Adipocyte (in vitro differentiated cells): ENCODE measurements at regions not wholly inside any gene's neighbourhood (a gene's known extent, or its start where the extent isn't known, plus 50 kb on each side); places are given as distances from the start of the nearest gene placed in this dataset.

ENCODE experiments used
- DNase-seq: peaks from one replicate; pipeline ENCODE4 v3.0.0-alpha.2; 2015; ENCODE audit warnings: low read depth
- H3K27me3 ChIP-seq: replicated peaks from 2 replicates; pipeline ENCODE4 v1.7.0; 2013; ENCODE audit warnings: mild to moderate bottlenecking, low read length, moderate library complexity; ENCODE audit not compliant: control insufficient read depth, insufficient read depth
- H3K36me3 ChIP-seq: 2 replicates; pipeline ENCODE4 v1.7.0; 2013; ENCODE audit warnings: low read length, mild to moderate bottlenecking, moderate library complexity; ENCODE audit not compliant: control insufficient read depth, insufficient read depth, severe bottlenecking
- H3K4me1 ChIP-seq: 2 replicates; pipeline ENCODE4 v1.7.0; 2013; ENCODE audit warnings: mild to moderate bottlenecking, low read length, moderate library complexity; ENCODE audit not compliant: control insufficient read depth, insufficient read depth
- H3K4me3 ChIP-seq: 2 replicates; pipeline ENCODE4 v1.7.0; 2013; ENCODE audit warnings: mild to moderate bottlenecking, low read length, moderate library complexity
- H3K9ac ChIP-seq: 2 replicates; pipeline ENCODE4 v1.7.0; 2013; ENCODE audit warnings: mild to moderate bottlenecking, low read length, moderate library complexity
- H3K9me3 ChIP-seq: 2 replicates; pipeline ENCODE4 v1.7.0; 2013; ENCODE audit warnings: mild to moderate bottlenecking, low read length, moderate library complexity; ENCODE audit not compliant: control insufficient read depth

- peak overlapping the region; percentile 56 for H3K9ac ChIP-seq
- DNase-seq: no peak
- no peak overlapping the region for H3K4me3 ChIP-seq
- no peaks in the 10 kb centered on the region for H3K27me3 ChIP-seq
- no peaks in the 10 kb centered on the region for H3K9me3 ChIP-seq
- peaks cover 11% of the 10 kb centered on the region for H3K4me1 ChIP-seq
- no peaks in the 10 kb centered on the region for H3K36me3 ChIP-seq
These were observed 59.5 kb upstream of the ITGA1 start for GRCh38 chr5:52728224-52728623.

DNA sequence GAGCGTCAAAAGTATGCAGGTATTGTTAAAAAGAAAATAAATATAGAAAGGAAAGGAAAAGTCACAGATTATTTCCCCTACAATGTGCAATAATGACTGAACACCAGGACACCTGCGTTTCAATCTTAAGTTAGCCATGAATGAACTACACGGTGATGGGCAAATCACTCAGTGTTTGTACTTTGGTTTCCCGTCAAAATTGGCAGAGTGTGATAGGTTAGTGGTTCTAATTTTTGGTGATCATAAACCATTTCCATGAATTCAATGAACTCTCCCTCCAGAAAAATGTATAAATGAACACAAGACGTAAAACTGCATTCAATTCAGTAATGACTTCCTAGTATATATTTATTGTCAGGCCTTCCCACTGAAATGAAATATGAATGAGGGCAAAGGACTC lies 59.0 kb upstream of the ITGA1 start:
- no peak overlapping the region for H3K9ac ChIP-seq
- no peak for DNase-seq
- H3K4me3 ChIP-seq: no peak overlapping the region
- H3K36me3 ChIP-seq: no peaks in the 10 kb centered on the region
- no peaks in the 10 kb centered on the region for H3K27me3 ChIP-seq
- no peaks in the 10 kb centered on the region for H3K9me3 ChIP-seq
- peaks cover 11% of the 10 kb centered on the region for H3K4me1 ChIP-seq

DNA sequence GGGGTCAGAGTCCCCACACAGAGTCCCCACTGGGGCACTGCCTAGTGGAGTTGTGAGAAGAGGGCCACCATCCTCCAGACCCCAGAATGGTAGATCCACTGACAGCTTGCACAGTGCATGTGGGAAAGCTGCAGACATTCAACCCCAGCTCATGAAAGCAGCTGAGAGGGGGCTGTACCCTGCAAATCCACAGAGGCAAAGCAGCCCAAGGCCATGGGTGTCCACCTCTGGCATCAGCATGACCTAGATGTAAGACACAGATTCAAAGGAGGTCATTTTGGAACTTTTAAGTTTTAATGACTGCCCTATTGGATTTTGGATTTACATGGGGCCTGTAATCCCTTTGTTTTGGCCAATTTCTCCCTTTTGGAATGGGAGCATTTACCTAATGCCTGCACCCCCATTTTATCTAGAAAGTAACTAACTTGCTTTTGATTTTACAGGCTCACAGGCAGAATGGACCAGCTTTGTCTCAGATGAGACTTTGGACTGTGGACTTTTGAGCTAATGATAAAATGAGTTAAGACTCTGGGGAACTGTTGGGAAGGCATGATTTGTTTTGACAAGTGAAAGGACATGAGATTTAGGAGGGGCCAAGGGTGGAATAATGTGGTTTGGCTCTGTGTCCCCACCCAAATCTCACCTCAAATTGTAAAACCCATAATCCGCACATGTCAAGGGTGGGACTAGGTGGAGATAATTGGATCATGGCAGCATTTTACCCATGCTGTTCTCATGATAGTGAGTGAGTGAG lies 56.3 kb upstream of the ITGA1 start:
- Histone ChIP-seq H3K27me3 (no peaks in the 10 kb centered on the region), H3K9me3 (no peaks in the 10 kb centered on the region), H3K9ac (no peak overlapping the region), H3K36me3 (no peaks in the 10 kb centered on the region), H3K4me1 (peaks cover 11% of the 10 kb centered on the region), H3K4me3 (no peak overlapping the region)
- no peak for DNase-seq

DNA sequence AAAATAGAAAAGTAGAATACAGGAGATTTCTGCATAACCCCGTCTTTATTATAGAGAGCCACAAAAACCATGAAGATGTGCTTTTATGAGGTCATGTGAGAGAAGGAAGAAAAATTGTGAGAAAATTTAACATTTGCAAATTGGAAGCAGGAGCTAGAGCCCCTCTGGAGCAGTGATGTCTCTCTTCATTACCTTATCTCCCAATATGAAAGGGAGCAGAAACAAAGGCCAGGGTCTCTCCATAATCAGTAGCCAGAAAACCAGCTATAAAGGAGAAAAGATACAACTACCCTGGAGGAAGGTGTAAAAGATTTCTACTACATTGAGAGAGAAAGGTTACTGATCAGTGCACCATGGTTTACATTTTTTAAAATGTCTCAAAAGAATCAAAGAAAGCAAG lies 53.2 kb upstream of the ITGA1 start:
- DNase-seq: no peak

DNA sequence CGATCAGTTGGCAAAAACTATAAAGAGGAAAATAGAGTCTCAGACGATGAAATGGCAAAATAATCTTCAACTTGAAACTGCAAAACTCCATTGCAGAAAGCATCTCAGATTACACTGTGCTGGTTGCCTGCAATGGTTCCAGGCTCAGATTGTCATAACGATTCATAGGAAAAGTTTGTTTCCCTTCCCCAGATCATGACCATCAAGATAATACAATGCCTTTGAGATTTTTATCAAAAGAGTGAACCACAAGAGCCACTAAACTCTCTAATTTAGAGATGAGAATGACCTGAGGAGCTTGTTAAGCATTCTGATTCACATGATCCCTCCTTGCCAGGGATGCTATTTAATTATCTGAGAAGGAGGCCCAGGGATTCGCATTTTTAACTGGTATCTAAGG lies 52.6 kb upstream of the ITGA1 start:
- H3K4me3 ChIP-seq: no peak overlapping the region
- no peak overlapping the region for H3K9ac ChIP-seq
- DNase-seq: no peak
- H3K4me1 ChIP-seq: no peaks in the 10 kb centered on the region
- H3K27me3 ChIP-seq: no peaks in the 10 kb centered on the region
- no peaks in the 10 kb centered on the region for H3K9me3 ChIP-seq
- no peaks in the 10 kb centered on the region for H3K36me3 ChIP-seq

More for the DNA sequence above, 53.2 kb upstream of the ITGA1 start:
- Histone ChIP-seq H3K9me3 (no peaks in the 10 kb centered on the region), H3K27me3 (no peaks in the 10 kb centered on the region), H3K36me3 (no peaks in the 10 kb centered on the region), H3K4me1 (no peaks in the 10 kb centered on the region), H3K4me3 (no peak overlapping the region), H3K9ac (no peak overlapping the region)
